ENCODE measurements at regions not wholly inside any gene's neighbourhood (a gene's known extent, or its start where the extent isn't known, plus 50 kb on each side); places are given as distances from the start of the nearest gene placed in this dataset.

DNA sequence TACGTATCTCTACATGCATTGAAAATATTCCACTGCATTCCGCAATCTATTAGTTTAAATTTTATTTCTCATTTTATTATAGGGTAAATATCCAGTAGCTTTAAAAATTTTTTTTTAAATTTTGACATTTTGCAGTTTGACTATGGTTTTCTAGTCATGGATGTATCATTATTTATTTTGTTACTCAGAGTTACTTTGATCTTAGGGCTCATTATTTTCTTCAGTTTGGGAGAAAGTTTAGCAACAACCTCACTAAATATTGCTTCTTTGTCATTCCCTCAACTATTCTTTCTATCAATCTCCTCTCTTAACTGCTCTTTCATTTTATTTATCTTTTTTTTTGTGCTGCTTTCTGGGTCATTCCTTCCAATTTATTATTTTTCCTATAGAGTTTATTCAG lies 100.5 kb upstream of the SLCO6A1 start:
- in situ Hi-C loops (cut with MboI; ENCODE audit: low sequenced_read_pairs) (loop anchor here (25.0 kb wide), 1 partner anchor 888 kb away; no protein-coding TSS in a partner anchor), dilution Hi-C loops (cut with HindIII; ENCODE audit: low sequenced_read_pairs, unreplicated experiment) (no loop called here), intact Hi-C loops (cut with micrococcal nuclease) (no loop called here)
- Histone ChIP-seq H3K56ac (ENCODE audit: extremely low read depth, insufficient read depth, low read length) (no peak overlapping the region), H3K9ac (ENCODE audit: low read depth, low read length) (no peak overlapping the region), H2BK5ac (ENCODE audit: low read depth, low read length, poor library complexity, severe bottlenecking) (no peak overlapping the region), H4K91ac (ENCODE audit: insufficient read depth, low read depth, low read length) (no peak overlapping the region), H4K8ac (ENCODE audit: low read depth in 2 of 2, low read length in 2 of 2) (no peak overlapping the region), H4K5ac (ENCODE audit: low read depth, low read length) (no peak overlapping the region), H3K4me3 (ENCODE audit: insufficient read depth, low read depth, low read length) (no peak overlapping the region), H3K14ac (replicated peaks; ENCODE audit: low read depth, low read length) (no peak overlapping the region), H3K4me2 (ENCODE audit: low read depth, low read length) (no peak overlapping the region), H3K27me3 (ENCODE audit: control insufficient read depth, insufficient read depth, low read length) (no peaks in the 10 kb centered on the region), H3K79me1 (ENCODE audit: low read depth in 1 of 2, low read length in 2 of 2) (no peaks in the 10 kb centered on the region), H3K27ac (ENCODE audit: insufficient read depth, low read length) (no peak overlapping the region), H3K4me1 (ENCODE audit: control insufficient read depth, insufficient read depth, low read length) (no peaks in the 10 kb centered on the region), H4K20me1 (ENCODE audit: insufficient read depth, low read length) (no peaks in the 10 kb centered on the region), H3K9me1 (ENCODE audit: insufficient read depth, low read length) (no peaks in the 10 kb centered on the region), H3K23ac (ENCODE audit: low read depth, low read length) (no peak overlapping the region), H2BK15ac (ENCODE audit: low read depth, low read length) (no peak overlapping the region), H2AK9ac (replicated peaks; ENCODE audit: low read depth, low read length, poor library complexity) (no peak overlapping the region), H2AFZ (replicated peaks; ENCODE audit: low read length, poor library complexity) (no peak overlapping the region), H3K4ac (ENCODE audit: low read depth, low read length) (no peak overlapping the region), H3K9me3 (ENCODE audit: control insufficient read depth, insufficient read depth, low read length) (no peaks in the 10 kb centered on the region), H3K18ac (ENCODE audit: low read depth, low read length) (no peak overlapping the region), H2AK5ac (ENCODE audit: low read depth, low read length) (no peak overlapping the region), H3K36me3 (ENCODE audit: control insufficient read depth, insufficient read depth, low read length) (no peaks in the 10 kb centered on the region), H2BK20ac (ENCODE audit: low read depth, low read length) (no peak overlapping the region), H2BK120ac (ENCODE audit: low read depth, low read length) (no peak overlapping the region)
- CTCF ChIA-PET: no interaction called here
- no TSS peak for BruUV-seq (replicated peaks)
- POLR2A ChIA-PET (ENCODE audit: unreplicated experiment): no interaction called here
- WGBS, 2 experiments (ENCODE audit: extremely low coverage in 2 of 2, insufficient read length in 1 of 2): no CpG with 5 or more reads among the region's 2 CpGs
- DNase-seq (no peak), ATAC-seq (ENCODE audit: low read depth) (no peak)
- TF ChIP-seq CHD1 (IDR thresholded peaks at IDR 0.05; ENCODE audit: low read depth, low read length): no peak
- TF ChIP-seq FOS (IDR thresholded peaks at IDR 0.05; ENCODE audit: low read depth, low read length): no peak
- TF ChIP-seq ELK1 (IDR thresholded peaks at IDR 0.05; ENCODE audit: borderline replicate concordance, low read depth, low read length): no peak
- no peak for TF ChIP-seq RFX5 (IDR thresholded peaks at IDR 0.05; ENCODE audit: low read depth, low read length)
- TF ChIP-seq RCOR1 (IDR thresholded peaks at IDR 0.05; ENCODE audit: insufficient replicate concordance, low read length): no peak
- TF ChIP-seq MXI1 (IDR thresholded peaks at IDR 0.05; ENCODE audit: borderline replicate concordance, low read depth, low read length): no peak
- TF ChIP-seq BHLHE40 (IDR thresholded peaks at IDR 0.05; ENCODE audit: low read depth, low read length): no peak
- TF ChIP-seq, protein P1, sequence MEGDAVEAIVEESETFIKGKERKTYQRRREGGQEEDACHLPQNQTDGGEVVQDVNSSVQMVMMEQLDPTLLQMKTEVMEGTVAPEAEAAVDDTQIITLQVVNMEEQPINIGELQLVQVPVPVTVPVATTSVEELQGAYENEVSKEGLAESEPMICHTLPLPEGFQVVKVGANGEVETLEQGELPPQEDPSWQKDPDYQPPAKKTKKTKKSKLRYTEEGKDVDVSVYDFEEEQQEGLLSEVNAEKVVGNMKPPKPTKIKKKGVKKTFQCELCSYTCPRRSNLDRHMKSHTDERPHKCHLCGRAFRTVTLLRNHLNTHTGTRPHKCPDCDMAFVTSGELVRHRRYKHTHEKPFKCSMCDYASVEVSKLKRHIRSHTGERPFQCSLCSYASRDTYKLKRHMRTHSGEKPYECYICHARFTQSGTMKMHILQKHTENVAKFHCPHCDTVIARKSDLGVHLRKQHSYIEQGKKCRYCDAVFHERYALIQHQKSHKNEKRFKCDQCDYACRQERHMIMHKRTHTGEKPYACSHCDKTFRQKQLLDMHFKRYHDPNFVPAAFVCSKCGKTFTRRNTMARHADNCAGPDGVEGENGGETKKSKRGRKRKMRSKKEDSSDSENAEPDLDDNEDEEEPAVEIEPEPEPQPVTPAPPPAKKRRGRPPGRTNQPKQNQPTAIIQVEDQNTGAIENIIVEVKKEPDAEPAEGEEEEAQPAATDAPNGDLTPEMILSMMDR (conservative IDR thresholded peaks at IDR 0.05; ENCODE audit: low read depth, low read length): no peak
- no peak for TF ChIP-seq NFE2L2 (IDR thresholded peaks at IDR 0.05; ENCODE audit: low read depth, low read length)
- TF ChIP-seq SMC3 (IDR thresholded peaks at IDR 0.05; ENCODE audit: low read depth, low read length): no peak
- TF ChIP-seq MAZ (IDR thresholded peaks at IDR 0.05; ENCODE audit: borderline replicate concordance, low read depth, low read length): no peak
- TF ChIP-seq MAFK (IDR thresholded peaks at IDR 0.05; ENCODE audit: low read depth, low read length): no peak
- no peak for TF ChIP-seq CEBPB (IDR thresholded peaks at IDR 0.05; ENCODE audit: low read depth, low read length)
- TF ChIP-seq, protein P2, sequence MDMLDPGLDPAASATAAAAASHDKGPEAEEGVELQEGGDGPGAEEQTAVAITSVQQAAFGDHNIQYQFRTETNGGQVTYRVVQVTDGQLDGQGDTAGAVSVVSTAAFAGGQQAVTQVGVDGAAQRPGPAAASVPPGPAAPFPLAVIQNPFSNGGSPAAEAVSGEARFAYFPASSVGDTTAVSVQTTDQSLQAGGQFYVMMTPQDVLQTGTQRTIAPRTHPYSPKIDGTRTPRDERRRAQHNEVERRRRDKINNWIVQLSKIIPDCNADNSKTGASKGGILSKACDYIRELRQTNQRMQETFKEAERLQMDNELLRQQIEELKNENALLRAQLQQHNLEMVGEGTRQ (IDR thresholded peaks at IDR 0.05; ENCODE audit: low read depth, low read length): no peak
- no peak for TF ChIP-seq RAD21 (IDR thresholded peaks at IDR 0.05; ENCODE audit: low read length)
- TF ChIP-seq POLR2A (IDR thresholded peaks at IDR 0.05; ENCODE audit: low read depth, low read length): no peak

Data from IMR-90 (cell line).